K562 (cell line): ENCODE measurements at regions not wholly inside any gene's neighbourhood (a gene's known extent, or its start where the extent isn't known, plus 50 kb on each side); places are given as distances from the start of the nearest gene placed in this dataset.

ENCODE experiments used
- ATAC-seq: fragments of 200-7000 bp; cut with Tn5 transposase; 3 replicates; pipeline ENCODE4 v1.9.1; 2020; ENCODE audit warnings: moderate library complexity
- BruUV-seq: library from RNA; stranded (reverse); fragments of 400-500 nt; replicated peaks from 2 replicates; lab custom pipeline; 2021; lab: Mats Ljungman, UMichigan
- CTCF ChIA-PET: fragments of 300-600 bp; formaldehyde crosslinking; extraction: SDS; loops from one replicate; lab custom pipeline; 2021; ENCODE audit warnings: low intra/inter-chr PET ratio; lab: Yijun Ruan, JAX
- POLR2A ChIA-PET: fragments of 300-600, 350-650 bp; sonication (Branson Sonifier 250); formaldehyde crosslinking; extraction: SDS; loops from one replicate; lab custom pipeline; 2021; ENCODE audit warnings: antibody characterized with exemption, inconsistent platforms; lab: Yijun Ruan, JAX
- DNase-seq, 4 experiments: peaks; one replicate each; pipeline versions ENCODE4 v3.0.0 to v3.0.0-alpha.2; 2011 to 2018; ENCODE audit warnings: low spot score in 3 of 4, mixed read lengths in 3 of 4; ENCODE audit errors: extremely low read depth in 1 of 4
- FAIRE-seq: peaks from 2 replicates; lab custom pipeline; 2011; peaks lifted over from hg19 to GRCh38; lab: Jason Lieb, UNC
- H2AFZ ChIP-seq: 2 replicates; pipeline ENCODE4 v1.6.0; 2011; ENCODE audit warnings: low read depth, low read length, control low read depth, inconsistent platforms
- H3K27ac ChIP-seq: fragments of 200-600 bp; 3 replicates; pipeline ENCODE4 v1.8.0; 2011; ENCODE audit warnings: low read depth, mild to moderate bottlenecking, control low read depth, inconsistent platforms, low read length, moderate library complexity, mixed read lengths; ENCODE audit errors: extremely low read depth
- H3K27me3 ChIP-seq, 2 experiments: fragments of 300-600 bp in 1 of 2; 2 replicates in 1 of 2; 3 replicates in 1 of 2; pipeline versions ENCODE4 v1.6.0 to v1.8.0; 2011; ENCODE audit warnings: inconsistent platforms in 2 of 2, low read length in 2 of 2, mild to moderate bottlenecking in 1 of 2, mixed read lengths in 1 of 2, moderate library complexity in 1 of 2; ENCODE audit not compliant: control insufficient read depth in 2 of 2, insufficient read depth in 2 of 2
- H3K36me3 ChIP-seq: fragments of 300-600 bp; 3 replicates; pipeline ENCODE4 v1.8.0; 2011; ENCODE audit warnings: mild to moderate bottlenecking, low read length, inconsistent platforms; ENCODE audit not compliant: control insufficient read depth, insufficient read depth
- H3K4me1 ChIP-seq, 2 experiments: fragments of 200-600 bp in 1 of 2; replicated peaks in 1 of 2; 2 replicates in 1 of 2; 3 replicates in 1 of 2; pipeline versions ENCODE4 v1.5.1 to v1.8.0; 2011; ENCODE audit warnings: inconsistent platforms in 2 of 2, low read length in 2 of 2, mild to moderate bottlenecking in 1 of 2, mixed read lengths in 1 of 2, moderate library complexity in 1 of 2; ENCODE audit not compliant: control insufficient read depth in 2 of 2, insufficient read depth in 2 of 2
- H3K4me2 ChIP-seq: 2 replicates; pipeline ENCODE4 v1.6.1; 2011; ENCODE audit warnings: low read length, control low read depth, inconsistent platforms, mixed read lengths; ENCODE audit not compliant: insufficient read depth
- H3K4me3 ChIP-seq: fragments of 200-600 bp; sonication (generic), shearing (Covaris generic); 2 replicates; pipeline ENCODE4 v1.5.1; 2016; ENCODE audit warnings: control low read depth, inconsistent platforms
- H3K79me2 ChIP-seq: fragments of 200-600 bp; 3 replicates; pipeline ENCODE4 v1.8.0; 2011; ENCODE audit warnings: low read length, inconsistent platforms; ENCODE audit not compliant: control insufficient read depth, insufficient read depth
- H3K9ac ChIP-seq, 2 experiments: 2 replicates each; pipeline versions ENCODE4 v1.6.0 to v1.6.1; 2011; ENCODE audit warnings: low read depth in 2 of 2, low read length in 2 of 2, control low read depth in 1 of 2, inconsistent platforms in 1 of 2, mild to moderate bottlenecking in 1 of 2, mixed read lengths in 1 of 2; ENCODE audit not compliant: insufficient read depth in 1 of 2
- H3K9me1 ChIP-seq: one replicate; pipeline ENCODE4 v1.6.0; 2011; ENCODE audit warnings: inconsistent platforms, mild to moderate bottlenecking, low read length, moderate library complexity; ENCODE audit not compliant: control insufficient read depth, insufficient read depth
- H3K9me3 ChIP-seq: replicated peaks from 2 replicates; pipeline ENCODE4 v1.5.1; 2011; ENCODE audit warnings: low read depth, low read length, inconsistent platforms; ENCODE audit not compliant: control insufficient read depth, insufficient read depth
- H4K20me1 ChIP-seq: replicated peaks from 2 replicates; pipeline ENCODE4 v1.6.1; 2011; ENCODE audit warnings: low read length, inconsistent platforms, mixed read lengths; ENCODE audit not compliant: control insufficient read depth, insufficient read depth
- BRD4 ChIP-seq: fragments of 200-600 bp; sonication (generic); IDR thresholded peaks from 2 replicates; pipeline ENCODE4 v1.6.1; 2017; ENCODE audit warnings: inconsistent platforms
- E2F4 ChIP-seq: sonication (generic); formaldehyde crosslinking; IDR thresholded peaks from 2 replicates; pipeline ENCODE4 v1.8.0; 2022; ENCODE audit warnings: mild to moderate bottlenecking, low read depth, missing genetic modification reagents
- KAT7 ChIP-seq: sonication (generic); formaldehyde crosslinking; IDR thresholded peaks from 2 replicates; pipeline ENCODE4 v1.8.0; 2022; ENCODE audit warnings: missing genetic modification reagents, mild to moderate bottlenecking, borderline replicate concordance
- MCM7 ChIP-seq, 2 experiments: fragments of 450-650 bp; IDR thresholded peaks; 2 replicates each; pipeline ENCODE4 v1.6.1; 2016 to 2018
- MEF2D ChIP-seq: conservative IDR thresholded peaks from 2 replicates; pipeline ENCODE4 v1.6.1; 2016; ENCODE audit warnings: low read depth, missing genetic modification characterization, missing compliant biosample characterization
- MXD1 ChIP-seq: fragments of 250-450 bp; sonication (Bioruptor Pico); IDR thresholded peaks from 2 replicates; pipeline ENCODE4 v1.8.0; 2021; ENCODE audit warnings: borderline replicate concordance, mild to moderate bottlenecking, moderate library complexity; ENCODE audit not compliant: poor library complexity, severe bottlenecking
- RBM25 ChIP-seq: fragments of 200-400 bp; formaldehyde crosslinking; IDR thresholded peaks from 2 replicates; pipeline ENCODE4 v1.6.1; 2018; ENCODE audit warnings: low read length, low read depth, moderate library complexity; ENCODE audit not compliant: severe bottlenecking
- ZNF740 ChIP-seq, 3 experiments: fragments of 200-800 bp in 1 of 3; sonication (Bioruptor generic) in 1 of 3; sonication (generic) in 1 of 3; formaldehyde crosslinking in 1 of 3; IDR thresholded peaks; 2 replicates each; pipeline versions ENCODE4 v1.6.1 to v1.8.0; 2016 to 2022; ENCODE audit warnings: mild to moderate bottlenecking in 2 of 3, missing compliant biosample characterization in 2 of 3, missing genetic modification characterization in 2 of 3, missing genetic modification reagents in 1 of 3
- WGBS: fragments of 100-300 bp; shearing (Covaris generic); methylation state at CpG from one replicate; pipeline ENCODE4 v1.1.6; 2016; ENCODE audit warnings: low coverage, mixed read lengths; ENCODE audit not compliant: insufficient coverage; ENCODE audit errors: missing lambda C conversion rate; 5-methylcytosine and 5-hydroxymethylcytosine counted together
- in situ Hi-C: fragments of 300-500 bp; cut with MboI; formaldehyde crosslinking; loops from 4 replicates; pipeline ENCODE4 v1.15.0; 2018; ENCODE audit warnings: inconsistent platforms, mixed read lengths
- intact Hi-C: fragments of 100-400 bp; cut with micrococcal nuclease; formaldehyde crosslinking; loops from 2 replicates; pipeline ENCODE4 v1.14.2; 2022

- H3K9me1 ChIP-seq, result no peaks in the 10 kb centered on the region
- H2AFZ ChIP-seq, result no peak overlapping the region
- no peak overlapping the region for H3K4me3 ChIP-seq
- no peak for DNase-seq
- peaks cover 8 to 21% of the 10 kb centered on the region in 2 experiments; a peak in 4 of 5 replicates for H3K27me3 ChIP-seq
- no peak overlapping the region for H3K4me2 ChIP-seq
- FAIRE-seq, result no peak
- no peaks in the 10 kb centered on the region; a peak in 1 of 5 replicates for H3K4me1 ChIP-seq
- ChIA-PET POLR2A (no interaction called here), CTCF (no interaction called here)
- no peaks in the 10 kb centered on the region for H3K36me3 ChIP-seq
- no peak overlapping the region for H3K9ac ChIP-seq
- in situ Hi-C loops, result no loop called here
- no peak for ATAC-seq
- H3K9me3 ChIP-seq, result no peaks in the 10 kb centered on the region
- no peak overlapping the region for H3K27ac ChIP-seq
- no peak for TF ChIP-seq BRD4
- TF ChIP-seq E2F4, result no peak
- TF ChIP-seq MXD1 (CRISPR knock-in tag), result no peak
- TF ChIP-seq KAT7 (CRISPR knock-in tag), result no peak
- TF ChIP-seq MCM7 (IDR thresholded peaks at IDR 0.05), result no peak
- no peak for TF ChIP-seq ZNF740 (CRISPR knock-in tag; IDR thresholded peaks at IDR 0.05)
- TF ChIP-seq ZNF740 (tag; IDR thresholded peaks at IDR 0.05), result no peak
- no peak for TF ChIP-seq RBM25
- no peak for TF ChIP-seq MEF2D (tag)
- TF ChIP-seq, all 486 proteins: peak for 0
- 0 out of 2 replicates have a peak, but pooled peaks cover 2% of the 10 kb centered on the region for H4K20me1 ChIP-seq
- no TSS peak for BruUV-seq
- H3K79me2 ChIP-seq, result no peaks in the 10 kb centered on the region
- intact Hi-C loops, result no loop called here
- WGBS, result 5% methylated on average over 3 of the region's 3 CpGs
Observed at GRCh38 chr16:16915771-16916170, 536.8 kb downstream of the NPIPA7 start.
